DMS79 treated with DMSO at 0.1 percent for 48 hours (cell line): ENCODE measurements at regions not wholly inside any gene's neighbourhood (a gene's known extent, or its start where the extent isn't known, plus 50 kb on each side); places are given as distances from the start of the nearest gene placed in this dataset.
"Not testable (repeated sequence)": the region's sequence is repeated elsewhere in the genome, so short reads cannot be mapped to it uniquely, and the experiment has no call there.

Source experiments
- DNase-seq: peaks from one replicate; lab custom pipeline; 2025; lab: John Stamatoyannopoulos, UW

DNA sequence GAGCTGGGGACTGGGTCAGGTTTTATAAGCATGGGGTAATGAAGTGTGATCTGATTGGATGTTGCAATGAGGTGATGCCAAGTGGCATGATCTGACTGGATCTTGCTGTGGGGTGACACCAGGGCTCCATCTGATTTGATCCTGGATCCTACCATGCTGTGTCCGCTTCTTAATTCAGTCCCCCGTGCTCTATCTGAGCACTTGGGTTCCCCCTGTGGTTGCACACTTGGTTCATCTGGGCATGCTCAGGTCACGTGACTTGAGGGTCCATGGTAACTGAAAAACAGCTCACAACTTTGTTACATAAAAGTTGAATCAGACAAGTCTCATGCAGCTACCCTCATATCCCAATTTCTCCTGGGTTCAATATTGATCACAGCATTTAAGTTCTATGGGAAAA lies 448.6 kb upstream of the NRP1 start:
- DNase-seq, result no peak

GRCh38 chr10:33781606-33782395 lies 447.3 kb upstream of the NRP1 start:
- DNase-seq, result no peak

DNA sequence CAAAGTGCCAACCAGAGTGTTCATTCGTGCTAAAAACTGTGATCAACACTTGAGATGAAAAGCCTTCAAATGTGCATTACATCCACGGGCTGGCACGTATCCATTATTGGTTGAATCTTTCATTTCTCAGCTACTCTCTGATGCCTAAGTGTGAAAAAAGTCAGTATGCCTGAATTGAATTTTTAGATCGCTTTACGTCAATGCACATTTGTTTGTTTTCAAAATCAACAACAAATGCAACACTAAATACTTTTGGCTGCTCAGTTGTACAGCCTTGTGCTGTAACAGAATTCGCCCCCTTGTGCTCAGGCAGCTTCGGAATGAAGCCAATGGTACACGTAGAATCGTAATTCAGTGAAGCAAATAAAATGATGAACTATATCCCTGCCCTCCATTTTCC lies 446.5 kb upstream of the NRP1 start:
- DNase-seq, result no peak

GRCh38 chr10:33777223-33777622 lies 442.8 kb upstream of the NRP1 start:
- no peak for DNase-seq

DNA sequence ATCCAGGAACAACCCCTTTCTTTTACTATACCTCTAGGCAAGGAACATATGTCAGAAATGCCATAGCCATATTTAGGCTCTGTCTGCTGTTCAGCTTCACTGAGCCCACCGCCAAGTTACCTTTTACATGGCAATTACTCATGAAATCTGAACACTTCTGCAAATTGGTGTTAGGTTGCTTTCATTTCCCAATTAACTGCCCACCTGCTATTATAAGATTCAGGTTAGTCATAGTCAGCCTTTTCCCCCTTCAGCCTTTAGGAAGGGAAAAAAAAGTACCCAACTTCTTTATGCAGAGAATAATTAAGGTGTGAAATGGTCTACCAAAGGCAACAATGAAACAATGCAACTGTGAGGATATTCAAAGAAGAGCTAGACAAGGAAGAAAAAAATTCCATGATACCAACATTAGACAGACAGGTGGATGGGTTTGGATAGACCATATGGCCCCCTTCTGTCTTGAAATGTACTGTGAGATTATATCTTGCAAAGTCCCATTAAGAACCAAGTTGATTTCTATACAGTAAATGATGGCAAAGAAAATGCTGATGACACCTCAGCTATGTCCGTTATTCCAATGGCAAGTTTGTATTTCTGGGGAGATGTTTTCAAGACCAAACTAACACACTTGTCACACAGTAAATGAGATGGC lies 442.1 kb upstream of the NRP1 start:
- no peak for DNase-seq

GRCh38 chr10:33774857-33775256 lies 440.4 kb upstream of the NRP1 start:
- no peak for DNase-seq

- no peak for DNase-seq
Measured at GRCh38 chr10:33773886-33774480, 439.5 kb upstream of the NRP1 start.

DNA sequence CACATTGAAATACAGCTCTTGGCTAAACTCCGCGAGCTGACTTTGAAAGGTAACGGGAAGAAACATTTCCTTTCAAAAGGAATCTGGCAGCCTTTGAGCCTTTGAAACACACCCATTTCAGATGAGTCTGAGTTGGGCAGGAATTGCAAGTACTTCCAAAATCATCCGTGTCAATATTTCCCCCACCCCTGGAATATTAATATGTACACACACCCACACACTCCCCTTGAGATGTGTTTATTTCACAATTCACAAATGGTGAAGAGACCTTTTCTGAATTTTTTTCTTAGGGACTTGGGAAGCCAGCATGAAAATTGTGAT lies 438.7 kb upstream of the NRP1 start:
- DNase-seq, result no peak

- no peak for DNase-seq
Measured at GRCh38 chr10:33772370-33773252, 438.1 kb upstream of the NRP1 start.

DNA sequence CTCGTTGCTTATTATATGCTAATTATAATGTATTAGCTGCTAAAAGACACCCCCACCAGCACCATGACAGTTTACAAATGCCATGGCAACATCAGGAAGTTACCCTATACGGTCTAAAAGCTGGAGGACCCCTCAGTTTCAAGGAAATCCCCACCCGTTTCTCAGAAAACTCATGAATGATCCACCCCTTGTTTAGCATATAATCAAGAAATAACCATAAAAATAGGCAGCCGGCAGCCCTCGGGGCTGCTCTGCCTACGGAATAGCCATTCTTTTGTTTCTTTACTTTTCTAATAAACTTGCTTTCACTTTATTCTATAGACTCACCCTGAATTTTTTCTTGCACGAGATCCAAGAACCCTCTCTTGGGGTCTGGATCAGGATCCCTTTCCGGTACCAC lies 437.4 kb upstream of the NRP1 start:
- DNase-seq, result not testable (repeated sequence)

GRCh38 chr10:33764694-33765185 lies 430.3 kb upstream of the NRP1 start:
- no peak for DNase-seq

GRCh38 chr10:33760056-33760943 lies 425.8 kb upstream of the NRP1 start:
- no peak for DNase-seq

GRCh38 chr10:33759191-33759590 lies 424.7 kb upstream of the NRP1 start:
- DNase-seq, result no peak

- no peak for DNase-seq
Measured at GRCh38 chr10:33758299-33758698, 423.8 kb upstream of the NRP1 start.

DNA sequence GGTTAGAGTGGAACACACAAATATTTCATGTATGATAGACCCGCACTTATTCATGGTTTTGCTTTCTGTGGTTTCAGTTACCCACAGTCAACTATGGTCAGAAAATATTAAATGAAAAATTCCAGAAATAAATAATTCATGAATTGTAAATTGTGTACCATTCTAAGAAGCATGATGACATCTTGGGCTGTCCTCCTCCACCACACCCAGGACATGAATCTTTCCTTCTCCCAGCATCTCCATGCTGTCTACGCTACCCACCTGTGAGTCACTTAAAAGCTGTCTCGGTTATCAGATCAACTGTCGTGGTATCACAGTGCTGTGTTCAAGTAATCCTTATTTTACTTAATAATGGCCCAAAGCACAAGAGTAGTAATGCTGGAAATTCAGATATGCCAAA lies 419.6 kb upstream of the NRP1 start:
- no peak for DNase-seq

DNA sequence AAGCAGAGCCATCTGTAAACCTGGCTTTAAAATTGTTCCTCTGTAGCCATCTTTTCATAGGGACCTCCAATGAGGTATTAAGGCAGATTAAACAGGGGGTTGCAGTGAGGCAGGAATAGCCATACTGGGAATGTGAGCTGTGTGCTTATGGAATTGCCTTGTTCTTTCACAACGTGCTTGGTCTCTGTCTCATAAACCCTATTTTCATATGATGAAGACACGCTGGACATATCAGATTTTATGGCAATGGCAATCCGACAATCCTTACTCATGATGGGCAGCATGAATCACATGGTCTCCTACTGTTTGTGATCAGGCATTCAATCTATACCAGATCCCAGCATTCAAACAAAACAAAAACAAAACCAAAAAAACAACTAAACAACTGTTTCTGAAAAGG lies 418.9 kb upstream of the NRP1 start:
- no peak for DNase-seq

DNA sequence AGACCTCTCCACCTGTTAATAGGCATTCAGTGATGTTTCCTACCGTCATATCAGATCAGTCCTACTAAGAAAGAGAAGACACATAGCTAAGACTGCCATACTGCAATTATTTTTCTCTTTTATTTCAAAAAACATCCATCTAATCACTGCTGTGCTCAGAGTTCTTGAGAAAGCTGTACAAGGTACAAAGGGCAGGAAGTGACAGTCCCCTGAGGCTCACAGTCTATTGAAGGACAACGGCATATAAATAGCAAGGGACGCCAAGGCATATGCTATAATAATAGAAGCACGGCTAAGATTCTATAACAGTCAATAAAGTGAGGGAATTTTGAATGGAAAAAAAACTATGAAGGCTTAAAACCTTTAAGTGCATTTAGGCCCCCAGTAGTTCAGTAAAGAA lies 415.3 kb upstream of the NRP1 start:
- DNase-seq, result no peak

DNA sequence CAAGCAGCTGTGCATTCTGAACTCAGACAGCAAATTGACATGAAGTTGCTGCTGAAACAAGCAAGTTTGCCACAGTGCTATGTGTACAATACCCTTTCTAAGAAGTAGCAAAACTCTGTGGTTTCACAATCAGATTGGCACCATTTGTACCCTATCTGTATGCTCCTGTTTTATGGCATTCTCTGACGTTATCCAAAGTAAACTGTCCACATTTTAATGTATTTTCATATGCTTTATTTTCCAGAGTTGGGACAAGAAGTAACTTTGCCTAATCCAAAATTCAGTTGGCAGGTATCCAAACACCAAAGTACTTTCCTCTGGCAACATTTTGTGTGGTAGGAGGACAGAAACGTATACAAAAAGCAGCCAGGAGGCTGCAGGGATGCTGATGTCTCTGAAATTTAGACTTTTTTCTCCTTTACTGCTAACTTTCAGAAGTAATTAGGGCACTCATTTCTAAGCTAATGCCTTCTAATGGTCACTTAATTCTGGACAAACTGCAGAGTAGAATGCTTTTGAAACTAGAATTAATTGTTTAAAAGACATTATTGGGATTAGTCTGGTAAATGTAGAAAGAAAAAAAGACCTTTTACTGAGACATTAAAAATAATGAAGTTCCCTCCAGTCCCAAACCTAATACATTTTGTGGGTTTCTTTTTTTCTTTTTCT lies 414.7 kb upstream of the NRP1 start:
- DNase-seq, result no peak

DNA sequence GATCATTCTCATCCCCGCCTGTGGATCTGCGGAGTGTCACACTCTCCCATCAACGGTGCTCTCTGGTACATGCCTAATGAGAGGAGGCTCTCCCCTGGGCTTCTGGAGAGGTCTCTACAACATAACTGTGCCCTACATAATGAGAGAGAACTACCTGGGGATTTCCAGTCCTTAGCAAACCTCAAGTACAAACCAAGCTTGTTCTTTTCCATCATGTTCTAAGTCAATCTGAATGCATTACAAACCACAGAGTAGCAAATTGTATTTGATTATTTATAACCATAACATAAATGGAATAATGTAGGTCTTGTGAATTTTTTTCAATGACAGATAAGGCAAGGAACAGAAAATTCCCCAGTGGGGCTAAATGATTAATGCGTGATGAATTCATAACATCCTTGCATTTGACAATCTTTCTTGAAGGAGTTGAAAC lies 412.4 kb upstream of the NRP1 start:
- no peak for DNase-seq

GRCh38 chr10:33746186-33746585 lies 411.7 kb upstream of the NRP1 start:
- DNase-seq, result no peak

GRCh38 chr10:33743429-33743857 lies 409.0 kb upstream of the NRP1 start:
- DNase-seq, result no peak
